Body of pancreas (tissue), 4 donors: ENCODE measurements at regions not wholly inside any gene's neighbourhood (a gene's known extent, or its start where the extent isn't known, plus 50 kb on each side); places are given as distances from the start of the nearest gene placed in this dataset.

Experiments
- ATAC-seq: fragments of 150-250 bp; one replicate; pipeline ENCODE4 v1.9.1; 2016
- DNase-seq, 4 donors: peaks; one replicate each; pipeline ENCODE4 v3.0.0-alpha.2; 2019
- H3K27ac ChIP-seq, 4 donors: fragments of 200-600 bp; sonication (generic); 1 replicate in 3 of 4; 2 replicates in 1 of 4; pipeline versions ENCODE4 v1.5.1 to v1.6.1; 2016 to 2019; ENCODE audit warnings: mild to moderate bottlenecking in 1 of 4, mixed read lengths in 1 of 4, moderate library complexity in 1 of 4
- H3K27me3 ChIP-seq, 2 donors: fragments of 200-600 bp; sonication (generic); one replicate each; pipeline ENCODE4 v1.6.0; 2016; ENCODE audit warnings: mild to moderate bottlenecking in 1 of 2
- H3K36me3 ChIP-seq, 2 donors: fragments of 200-600 bp; sonication (generic); replicated peaks in 1 of 2; 2 replicates each; pipeline ENCODE4 v1.5.1; 2016; ENCODE audit warnings: low read depth in 2 of 2; ENCODE audit not compliant: insufficient read depth in 1 of 2
- H3K4me1 ChIP-seq: fragments of 200-600 bp; sonication (generic); one replicate; pipeline ENCODE4 v1.6.0; 2016
- H3K4me3 ChIP-seq, 2 donors: fragments of 200-600 bp; sonication (generic); 1 replicate in 1 of 2; 2 replicates in 1 of 2; pipeline ENCODE4 v1.5.1; 2016 to 2019
- H3K9me3 ChIP-seq, 3 donors: fragments of 200-600 bp; sonication (generic); 1 replicate in 2 of 3; 2 replicates in 1 of 3; pipeline ENCODE4 v1.5.1; 2016
- POLR2A ChIP-seq, 3 donors: fragments of 450-650 bp; IDR thresholded peaks; one replicate each; pipeline ENCODE4 v1.6.1; 2016; ENCODE audit warnings: antibody characterized with exemption in 3 of 3, mild to moderate bottlenecking in 2 of 3
- whole genome bisulfite sequencing, 2 donors: methylation state at CpG; one replicate each; pipeline ENCODE4 v1.1.5; 2017; 5-methylcytosine and 5-hydroxymethylcytosine counted together
- intact Hi-C: fragments of 100-400 bp; cut with DNase I; formaldehyde crosslinking; loops from one replicate; pipeline ENCODE4 v1.15.1; 2023
- TF ChIP-seq, protein P1 (sequence below), 7 experiments: fragments of 450-650 bp in 4 of 7; fragments of 200-600 bp in 3 of 7; sonication (generic) in 3 of 7; IDR thresholded peaks; one replicate each; pipeline ENCODE4 v1.5.1; 2016 to 2019; ENCODE audit warnings: antibody characterized with exemption in 7 of 7

DNA sequence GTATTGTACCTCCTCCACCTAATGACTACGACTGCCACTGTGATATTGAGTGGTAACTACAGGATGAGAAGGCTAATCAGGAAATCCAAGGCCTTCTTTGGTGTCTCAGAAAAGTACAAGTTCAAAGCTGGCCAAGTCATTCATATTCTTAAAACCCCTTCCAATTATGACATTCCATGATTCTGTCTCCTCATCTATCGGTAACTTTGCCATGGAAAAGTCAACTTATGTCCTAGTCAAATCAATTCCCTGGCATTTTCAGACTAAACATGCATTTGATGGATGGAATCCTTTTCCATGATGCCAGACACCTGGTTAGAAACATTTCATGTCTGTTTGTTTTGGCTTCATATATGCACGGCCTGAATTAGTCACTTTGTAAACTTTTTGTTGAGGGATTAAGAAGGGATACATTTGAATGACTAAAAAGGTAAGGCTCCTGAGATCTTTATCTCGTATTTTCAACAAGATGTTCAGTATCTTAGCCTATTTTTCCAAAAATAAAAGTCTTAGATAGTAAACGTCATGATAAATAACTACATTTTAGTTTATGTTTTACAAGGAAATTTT, 186.5 kb downstream of the NHLRC3 start:
- 44 to 48% methylated on average over 5 of the region's 5 CpGs for WGBS, 2 donors
- H3K9me3 ChIP-seq = no peaks in the 10 kb centered on the region
- ATAC-seq = no peak
- H3K36me3 ChIP-seq = no peaks in the 10 kb centered on the region
- no peak for DNase-seq
- no peak for TF ChIP-seq POLR2A (IDR thresholded peaks at IDR 0.05)
- TF ChIP-seq, protein P1, sequence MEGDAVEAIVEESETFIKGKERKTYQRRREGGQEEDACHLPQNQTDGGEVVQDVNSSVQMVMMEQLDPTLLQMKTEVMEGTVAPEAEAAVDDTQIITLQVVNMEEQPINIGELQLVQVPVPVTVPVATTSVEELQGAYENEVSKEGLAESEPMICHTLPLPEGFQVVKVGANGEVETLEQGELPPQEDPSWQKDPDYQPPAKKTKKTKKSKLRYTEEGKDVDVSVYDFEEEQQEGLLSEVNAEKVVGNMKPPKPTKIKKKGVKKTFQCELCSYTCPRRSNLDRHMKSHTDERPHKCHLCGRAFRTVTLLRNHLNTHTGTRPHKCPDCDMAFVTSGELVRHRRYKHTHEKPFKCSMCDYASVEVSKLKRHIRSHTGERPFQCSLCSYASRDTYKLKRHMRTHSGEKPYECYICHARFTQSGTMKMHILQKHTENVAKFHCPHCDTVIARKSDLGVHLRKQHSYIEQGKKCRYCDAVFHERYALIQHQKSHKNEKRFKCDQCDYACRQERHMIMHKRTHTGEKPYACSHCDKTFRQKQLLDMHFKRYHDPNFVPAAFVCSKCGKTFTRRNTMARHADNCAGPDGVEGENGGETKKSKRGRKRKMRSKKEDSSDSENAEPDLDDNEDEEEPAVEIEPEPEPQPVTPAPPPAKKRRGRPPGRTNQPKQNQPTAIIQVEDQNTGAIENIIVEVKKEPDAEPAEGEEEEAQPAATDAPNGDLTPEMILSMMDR (IDR thresholded peaks at IDR 0.05) = no peak
- intact Hi-C loops = no loop called here
- H3K4me3 ChIP-seq = no peak overlapping the region
- no peaks in the 10 kb centered on the region for H3K4me1 ChIP-seq
- H3K27ac ChIP-seq = no peak overlapping the region
- no peaks in the 10 kb centered on the region for H3K27me3 ChIP-seq

DNA sequence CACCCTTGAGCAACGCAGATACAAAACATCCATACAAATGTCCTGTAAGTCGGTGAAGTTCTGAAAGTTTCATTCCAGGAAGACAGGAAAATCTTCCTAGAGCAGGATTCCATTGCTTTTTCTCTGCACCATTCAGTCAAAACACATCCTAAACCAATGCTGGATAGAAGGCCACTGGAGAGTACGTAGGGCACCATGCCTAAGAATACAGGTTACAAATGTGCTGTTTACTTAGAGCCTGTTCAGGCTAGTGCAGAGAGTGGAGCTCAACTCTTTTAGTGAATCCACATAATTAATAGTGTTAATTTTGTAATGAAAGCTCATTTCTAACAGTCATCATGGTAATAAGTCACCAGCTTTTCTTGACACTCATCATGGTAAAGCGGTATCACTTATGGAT, 187.6 kb downstream of the NHLRC3 start:
- 55 to 67% methylated on average over 4 of the region's 4 CpGs for WGBS, 2 donors
- H3K9me3 ChIP-seq = no peaks in the 10 kb centered on the region
- no peak overlapping the region for H3K4me3 ChIP-seq
- H3K36me3 ChIP-seq = no peaks in the 10 kb centered on the region
- H3K27ac ChIP-seq = no peak overlapping the region
- no peak for TF ChIP-seq POLR2A (IDR thresholded peaks at IDR 0.05)
- TF ChIP-seq, protein P1 (IDR thresholded peaks at IDR 0.05) = no peak
- intact Hi-C loops = no loop called here
- DNase-seq = no peak
- H3K27me3 ChIP-seq = no peaks in the 10 kb centered on the region
- H3K4me1 ChIP-seq = no peaks in the 10 kb centered on the region
- no peak for ATAC-seq

DNA sequence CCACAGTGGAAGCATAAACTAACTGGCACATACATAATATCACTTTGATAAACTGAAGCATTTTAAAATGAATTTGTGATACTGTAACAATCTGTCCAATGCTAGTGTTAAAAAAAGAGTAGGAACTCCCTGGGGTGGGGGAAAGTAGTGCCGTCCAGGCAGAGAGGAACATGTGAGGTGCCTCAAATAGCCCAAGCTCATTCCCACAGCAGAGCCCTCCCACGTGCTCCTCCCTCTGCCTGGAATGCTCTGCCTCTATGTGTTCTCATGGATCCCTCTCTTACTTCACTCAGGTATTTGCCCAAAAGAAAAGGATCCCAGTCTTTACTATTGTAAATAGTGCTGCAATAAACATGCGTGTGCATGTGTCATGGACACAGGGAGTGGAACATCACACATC, 188.1 kb downstream of the NHLRC3 start:
- no peaks in the 10 kb centered on the region for H3K4me1 ChIP-seq
- ATAC-seq = no peak
- intact Hi-C loops = no loop called here
- no peak for DNase-seq
- TF ChIP-seq POLR2A (IDR thresholded peaks at IDR 0.05) = no peak
- TF ChIP-seq, protein P1 (IDR thresholded peaks at IDR 0.05) = no peak
- H3K4me3 ChIP-seq = no peak overlapping the region
- H3K36me3 ChIP-seq = no peaks in the 10 kb centered on the region
- no peak overlapping the region for H3K27ac ChIP-seq
- H3K27me3 ChIP-seq = no peaks in the 10 kb centered on the region
- no peaks in the 10 kb centered on the region for H3K9me3 ChIP-seq
- WGBS, 2 donors = 51 to 54% methylated on average over 3 of the region's 3 CpGs

DNA sequence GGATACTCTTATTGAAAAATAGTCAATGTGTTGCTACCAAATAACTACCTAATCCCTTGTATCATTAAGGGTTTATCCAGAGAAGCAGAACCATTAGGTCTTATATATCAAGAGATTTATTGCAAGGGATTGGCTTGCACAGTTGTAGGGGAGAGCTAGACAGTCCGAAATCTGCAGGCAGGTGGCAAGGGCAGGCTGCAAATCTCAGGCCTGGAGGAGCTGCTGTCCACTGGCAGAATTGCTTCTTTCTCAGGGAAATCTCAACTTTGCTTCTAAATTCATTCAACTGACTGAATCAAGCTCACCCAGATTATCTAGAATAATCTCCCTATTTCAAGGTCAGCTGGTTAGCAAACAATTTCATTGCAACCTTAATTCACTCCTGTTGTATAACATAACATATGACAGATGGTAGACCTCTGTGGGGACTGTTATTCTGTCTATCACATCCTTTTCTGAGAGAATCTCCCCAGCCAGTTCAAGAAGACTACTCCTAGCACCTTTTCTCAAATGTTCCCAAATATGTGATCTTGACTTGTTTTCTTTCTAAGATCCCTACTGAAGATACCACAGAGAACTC, 194.2 kb downstream of the NHLRC3 start:
- H3K36me3 ChIP-seq = no peaks in the 10 kb centered on the region
- no peaks in the 10 kb centered on the region for H3K9me3 ChIP-seq
- intact Hi-C loops = no loop called here
- no peak overlapping the region for H3K4me3 ChIP-seq
- WGBS, 2 donors = 83 to 93% methylated on average over 1 of the region's 1 CpG
- ATAC-seq (no peak), DNase-seq (no peak)
- no peaks in the 10 kb centered on the region for H3K27me3 ChIP-seq
- TF ChIP-seq, protein P1 (IDR thresholded peaks at IDR 0.05) = no peak
- TF ChIP-seq POLR2A (IDR thresholded peaks at IDR 0.05) = no peak
- no peak overlapping the region for H3K27ac ChIP-seq
- no peaks in the 10 kb centered on the region for H3K4me1 ChIP-seq

DNA sequence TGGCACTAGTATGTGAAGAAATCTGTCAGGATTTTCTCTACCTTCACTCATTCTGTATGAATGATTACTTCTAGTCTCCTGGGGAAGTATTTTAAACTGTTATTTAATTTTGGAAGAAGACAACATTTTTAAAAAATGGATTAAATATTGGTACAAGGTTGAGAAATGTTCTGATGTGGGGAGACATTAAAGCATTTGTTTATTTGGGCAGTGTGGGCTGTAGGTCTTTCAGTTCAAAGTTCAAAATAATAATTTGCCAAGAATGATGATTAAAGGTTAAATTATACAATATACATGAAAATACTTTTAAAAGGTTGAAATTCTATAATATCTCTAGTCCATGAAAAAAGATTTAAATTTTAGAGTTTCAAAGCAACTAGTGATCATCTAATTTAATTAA, 194.7 kb downstream of the NHLRC3 start:
- intact Hi-C loops = no loop called here
- Histone ChIP-seq H3K27ac (no peak overlapping the region), H3K4me1 (no peaks in the 10 kb centered on the region), H3K4me3 (no peak overlapping the region), H3K9me3 (no peaks in the 10 kb centered on the region), H3K36me3 (no peaks in the 10 kb centered on the region), H3K27me3 (no peaks in the 10 kb centered on the region)
- TF ChIP-seq, protein P1 (IDR thresholded peaks at IDR 0.05) = no peak
- no peak for TF ChIP-seq POLR2A (IDR thresholded peaks at IDR 0.05)
- no peak for ATAC-seq
- no peak for DNase-seq
